Esophagus muscularis mucosa (tissue), 4 donors: ENCODE measurements at regions not wholly inside any gene's neighbourhood (a gene's known extent, or its start where the extent isn't known, plus 50 kb on each side); places are given as distances from the start of the nearest gene placed in this dataset.
"Not testable (repeated sequence)": the region's sequence is repeated elsewhere in the genome, so short reads cannot be mapped to it uniquely, and the experiment has no call there.

Experiments used
- DNase-seq: peaks from one replicate; pipeline ENCODE4 v3.0.0-alpha.2; 2017; ENCODE audit errors: extremely low spot score
- H3K27ac ChIP-seq, 4 donors: fragments of 200-600 bp; sonication (generic); replicated peaks in 1 of 4; 1 replicate in 3 of 4; 2 replicates in 1 of 4; pipeline ENCODE4 v1.5.1; 2016 to 2019; ENCODE audit warnings: mild to moderate bottlenecking in 1 of 4
- H3K27me3 ChIP-seq, 4 donors: fragments of 200-600 bp; sonication (generic); one replicate each; pipeline versions ENCODE4 v1.5.1 to v1.6.0; 2016 to 2019
- H3K36me3 ChIP-seq, 4 donors: fragments of 200-600 bp; sonication (generic); one replicate each; pipeline ENCODE4 v1.5.1; 2016 to 2019
- H3K4me1 ChIP-seq, 4 donors: fragments of 200-600 bp; sonication (generic); one replicate each; pipeline ENCODE4 v1.5.1; 2016 to 2019
- H3K4me3 ChIP-seq, 4 donors: fragments of 200-600 bp; sonication (generic); 1 replicate in 2 of 4; 2 replicates in 2 of 4; pipeline ENCODE4 v1.5.1; 2016 to 2019; ENCODE audit warnings: mild to moderate bottlenecking in 4 of 4, moderate library complexity in 1 of 4
- H3K9me3 ChIP-seq, 4 donors: fragments of 200-600 bp; sonication (generic); 1 replicate in 3 of 4; 2 replicates in 1 of 4; pipeline ENCODE4 v1.5.1; 2016 to 2019
- CTCF ChIP-seq, 3 experiments: fragments of 200-600 bp in 2 of 3; fragments of 450-650 bp in 1 of 3; sonication (generic) in 2 of 3; IDR thresholded peaks; one replicate each; pipeline ENCODE4 v1.5.1; 2017 to 2019; ENCODE audit warnings: antibody characterized with exemption in 3 of 3, mild to moderate bottlenecking in 2 of 3, moderate library complexity in 1 of 3
- EP300 ChIP-seq: sonication (generic); formaldehyde crosslinking; IDR thresholded peaks from one replicate; pipeline ENCODE4 v1.6.1; 2017; ENCODE audit warnings: antibody characterized with exemption
- POLR2A ChIP-seq: fragments of 450-650 bp; IDR thresholded peaks from one replicate; pipeline ENCODE4 v1.6.1; 2017; ENCODE audit warnings: antibody characterized with exemption, moderate library complexity, mild to moderate bottlenecking, low read depth
- POLR2AphosphoS5 ChIP-seq, 2 donors: sonication (generic); formaldehyde crosslinking; IDR thresholded peaks; one replicate each; pipeline ENCODE4 v1.6.1; 2017; ENCODE audit warnings: antibody characterized with exemption in 2 of 2
- WGBS: methylation state at CpG from one replicate; pipeline ENCODE4 v1.1.5; 2018; 5-methylcytosine and 5-hydroxymethylcytosine counted together
- intact Hi-C: fragments of 100-400 bp; cut with DNase I; formaldehyde crosslinking; loops from one replicate; pipeline ENCODE4 v1.15.1; 2023

GRCh38 chr14:104230946-104231345 is 92.6 kb downstream of the KIF26A start:
- Histone ChIP-seq H3K4me1 (no peaks in the 10 kb centered on the region), H3K9me3 (peaks cover 0 to 27% (median 14%) of the 10 kb centered on the region in 4 donors), H3K27ac (no peak overlapping the region), H3K36me3 (no peaks in the 10 kb centered on the region), H3K27me3 (peaks cover 0 to 3% (median 0%) of the 10 kb centered on the region in 4 donors), H3K4me3 (no peak overlapping the region)
- intact Hi-C loops, result no loop called here
- WGBS, result no CpG with 5 or more reads among the region's 4 CpGs
- no peak for DNase-seq
- TF ChIP-seq POLR2A, result no peak
- no peak for TF ChIP-seq EP300
- TF ChIP-seq POLR2AphosphoS5 (IDR thresholded peaks at IDR 0.05), result no peak

DNA sequence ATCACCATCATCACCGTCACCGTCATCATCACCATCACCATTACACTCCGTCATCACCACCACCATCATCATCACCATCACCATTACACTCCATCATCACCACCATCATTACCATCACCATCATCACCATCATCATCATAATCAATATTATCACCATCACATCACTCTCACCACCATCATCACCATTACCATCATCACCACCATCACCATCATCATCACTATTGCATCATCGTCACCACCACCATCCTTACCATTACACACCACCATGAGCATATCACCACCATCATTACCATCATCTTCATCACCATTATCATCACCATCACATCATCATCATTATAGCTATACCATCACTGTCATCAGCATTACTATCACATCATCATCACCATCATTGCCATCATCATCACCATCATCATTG is 93.7 kb downstream of the KIF26A start:
- no peak for TF ChIP-seq POLR2A
- no peak for TF ChIP-seq CTCF (IDR thresholded peaks at IDR 0.05)
- no peak for TF ChIP-seq EP300
- no peak for TF ChIP-seq POLR2AphosphoS5 (IDR thresholded peaks at IDR 0.05)
- intact Hi-C loops, result no loop called here
- no peaks in the 10 kb centered on the region for H3K4me1 ChIP-seq
- H3K27me3 ChIP-seq, result no peaks in the 10 kb centered on the region
- H3K27ac ChIP-seq, result no peak overlapping the region
- no peaks in the 10 kb centered on the region for H3K36me3 ChIP-seq
- H3K4me3 ChIP-seq, result no peak overlapping the region
- 72% methylated on average over 4 of the region's 4 CpGs for WGBS
- peaks cover 0 to 31% (median 17%) of the 10 kb centered on the region in 4 donors for H3K9me3 ChIP-seq
- DNase-seq, result no peak

GRCh38 chr14:104234007-104234786 is 95.8 kb downstream of the KIF26A start:
- peaks cover 0 to 28% (median 21%) of the 10 kb centered on the region in 4 donors for H3K9me3 ChIP-seq
- H3K36me3 ChIP-seq, H3K4me1 ChIP-seq, intact Hi-C loops, H3K4me3 ChIP-seq, DNase-seq, H3K27ac ChIP-seq, H3K27me3 ChIP-seq: not testable (repeated sequence)
- WGBS, result 97% methylated on average over 3 of the region's 3 CpGs

DNA sequence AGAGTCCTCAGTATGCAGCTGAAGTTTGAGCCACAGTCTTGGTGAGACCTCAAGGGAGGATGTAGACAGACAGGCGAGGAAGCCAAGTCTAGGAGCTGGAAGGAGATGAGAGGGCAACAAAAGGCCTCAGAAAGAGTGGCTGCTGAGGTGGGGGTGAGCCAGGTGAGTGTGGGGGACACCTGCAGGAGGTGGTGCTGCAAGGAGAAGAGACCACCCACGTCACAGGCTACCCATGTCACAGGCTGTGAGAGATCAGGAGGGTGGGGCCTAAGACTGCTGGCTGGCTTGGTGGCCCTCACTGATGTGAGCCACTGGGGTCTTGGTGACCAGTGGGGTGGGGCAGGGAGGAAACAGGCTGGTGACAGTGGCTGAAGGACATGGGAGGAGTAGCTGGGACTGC is 97.3 kb downstream of the KIF26A start:
- Histone ChIP-seq H3K4me1 (no peaks in the 10 kb centered on the region), H3K27me3 (peaks cover 0 to 7% (median 0%) of the 10 kb centered on the region in 4 donors), H3K4me3 (no peak overlapping the region), H3K36me3 (no peaks in the 10 kb centered on the region), H3K27ac (no peak overlapping the region), H3K9me3 (peaks cover 0 to 28% (median 21%) of the 10 kb centered on the region in 4 donors)
- WGBS, result 78% methylated on average over 2 of the region's 2 CpGs
- DNase-seq, result no peak
- intact Hi-C loops, result no loop called here
- TF ChIP-seq EP300 (no peak), POLR2A (no peak), CTCF (IDR thresholded peaks at IDR 0.05) (no peak), POLR2AphosphoS5 (IDR thresholded peaks at IDR 0.05) (no peak)

DNA sequence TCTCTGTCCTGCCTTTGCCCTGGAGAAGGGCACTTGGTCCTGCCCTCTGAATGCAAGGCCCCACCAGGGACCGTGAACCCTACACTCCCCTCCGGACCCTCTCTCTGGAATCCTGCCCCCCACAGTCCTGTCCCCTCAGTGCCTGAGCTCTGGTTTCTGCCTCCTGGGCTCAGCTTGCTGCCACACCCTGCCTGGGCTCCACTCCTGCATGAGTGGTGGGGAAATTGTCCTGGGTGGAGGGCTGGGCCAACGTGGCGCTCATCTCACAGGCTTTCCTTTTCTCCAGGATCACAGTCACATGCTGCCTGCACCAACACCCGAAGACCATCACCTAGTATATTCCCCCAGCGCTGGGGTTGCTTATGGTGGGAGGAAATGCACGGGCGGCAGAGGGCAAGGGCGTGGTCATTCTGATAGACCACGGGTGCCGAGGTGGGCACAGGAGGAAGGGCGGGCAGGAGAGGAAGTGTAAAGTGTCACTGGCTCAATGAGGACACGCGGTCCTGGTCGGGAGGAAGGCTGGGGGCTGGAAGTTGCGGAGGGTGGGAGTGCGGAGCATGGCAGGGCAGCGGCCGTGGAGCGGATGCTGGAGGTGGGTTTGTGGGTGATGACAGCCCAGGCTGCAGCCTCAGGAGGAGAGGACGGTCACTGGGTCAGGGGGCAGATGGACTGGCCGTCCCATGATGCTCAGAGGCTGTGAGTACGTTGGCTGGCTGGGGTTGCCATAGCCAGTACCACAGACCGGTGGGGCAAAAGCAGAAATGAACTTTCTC is 99.5 kb downstream of the KIF26A start:
- H3K36me3 ChIP-seq, result no peaks in the 10 kb centered on the region
- no peak overlapping the region for H3K4me3 ChIP-seq
- TF ChIP-seq CTCF (IDR thresholded peaks at IDR 0.05), result no peak
- TF ChIP-seq POLR2AphosphoS5 (IDR thresholded peaks at IDR 0.05), result no peak
- TF ChIP-seq POLR2A, result no peak
- TF ChIP-seq EP300, result no peak
- peaks cover 0 to 28% (median 19%) of the 10 kb centered on the region in 4 donors for H3K9me3 ChIP-seq
- 87% methylated on average over 24 of the region's 24 CpGs for WGBS
- intact Hi-C loops, result no loop called here
- H3K27ac ChIP-seq, result no peak overlapping the region
- peaks cover 0 to 7% (median 0%) of the 10 kb centered on the region in 4 donors for H3K27me3 ChIP-seq
- no peaks in the 10 kb centered on the region for H3K4me1 ChIP-seq
- no peak for DNase-seq
